ENCODE measurements at regions not wholly inside any gene's neighbourhood (a gene's known extent, or its start where the extent isn't known, plus 50 kb on each side); places are given as distances from the start of the nearest gene placed in this dataset.

- no peak for TF ChIP-seq OSR1 (CRISPR knock-in tag; IDR thresholded peaks at IDR 0.05)
- no peak for TF ChIP-seq ZNF565 (CRISPR knock-in tag; conservative IDR thresholded peaks at IDR 0.05; ENCODE audit: low read depth)
- TF ChIP-seq GLIS3 (CRISPR knock-in tag; IDR thresholded peaks at IDR 0.05) = no peak
- no peak for TF ChIP-seq ESRRG (CRISPR knock-in tag; IDR thresholded peaks at IDR 0.05)
- no peak for TF ChIP-seq ZNF70 (CRISPR knock-in tag; IDR thresholded peaks at IDR 0.05)
- no peak for TF ChIP-seq TOX (CRISPR knock-in tag; IDR thresholded peaks at IDR 0.05; ENCODE audit: borderline replicate concordance)
- TF ChIP-seq ARNTL (CRISPR knock-in tag; IDR thresholded peaks at IDR 0.05; ENCODE audit: borderline replicate concordance, low read depth) = no peak
- no peak for TF ChIP-seq PPARA (CRISPR knock-in tag; IDR thresholded peaks at IDR 0.05; ENCODE audit: borderline replicate concordance)
- TF ChIP-seq ZFP30 (CRISPR knock-in tag; IDR thresholded peaks at IDR 0.05) = no peak
- TF ChIP-seq ISL1 (CRISPR knock-in tag; IDR thresholded peaks at IDR 0.05) = no peak
- no peak for TF ChIP-seq ZNF8 (CRISPR knock-in tag; IDR thresholded peaks at IDR 0.05)
Measured at GRCh38 chr22:25364736-25365241, 145.3 kb downstream of the CRYBB2 start (continued).

GRCh38 chr22:25365491-25366261, 146.2 kb downstream of the CRYBB2 start:
- no peak for TF ChIP-seq ZFP30 (CRISPR knock-in tag; IDR thresholded peaks at IDR 0.05)
- TF ChIP-seq ARNTL (CRISPR knock-in tag; IDR thresholded peaks at IDR 0.05; ENCODE audit: borderline replicate concordance, low read depth) = no peak
- TF ChIP-seq BACH2 (CRISPR knock-in tag; IDR thresholded peaks at IDR 0.05; ENCODE audit: borderline replicate concordance) = no peak
- no peak for TF ChIP-seq ISL1 (CRISPR knock-in tag; IDR thresholded peaks at IDR 0.05)
- no peak for TF ChIP-seq ZFP3 (CRISPR knock-in tag; IDR thresholded peaks at IDR 0.05)
- TF ChIP-seq CREB5 (CRISPR knock-in tag; IDR thresholded peaks at IDR 0.05; ENCODE audit: low read depth) = no peak
- TF ChIP-seq SNAI2 (CRISPR knock-in tag; IDR thresholded peaks at IDR 0.05) = no peak
- no peak for TF ChIP-seq POU6F1 (CRISPR knock-in tag; IDR thresholded peaks at IDR 0.05; ENCODE audit: borderline replicate concordance, low read depth)
- TF ChIP-seq PPARA (CRISPR knock-in tag; IDR thresholded peaks at IDR 0.05; ENCODE audit: borderline replicate concordance) = no peak
- no peak for TF ChIP-seq RARB (CRISPR knock-in tag; IDR thresholded peaks at IDR 0.05)
- no peak for TF ChIP-seq CSRNP3 (CRISPR knock-in tag; IDR thresholded peaks at IDR 0.05)
- TF ChIP-seq TSHZ2 (CRISPR knock-in tag; IDR thresholded peaks at IDR 0.05) = no peak
- TF ChIP-seq OSR1 (CRISPR knock-in tag; IDR thresholded peaks at IDR 0.05) = no peak
- TF ChIP-seq GLIS3 (CRISPR knock-in tag; IDR thresholded peaks at IDR 0.05) = no peak
- TF ChIP-seq ZC3H10 (CRISPR knock-in tag; IDR thresholded peaks at IDR 0.05) = no peak
- TF ChIP-seq ZNF70 (CRISPR knock-in tag; IDR thresholded peaks at IDR 0.05) = no peak
- no peak for TF ChIP-seq PATZ1 (CRISPR knock-in tag; IDR thresholded peaks at IDR 0.05; ENCODE audit: borderline replicate concordance)
- TF ChIP-seq TCF4 (CRISPR knock-in tag; IDR thresholded peaks at IDR 0.05; ENCODE audit: borderline replicate concordance) = no peak
- TF ChIP-seq ZNF8 (CRISPR knock-in tag; IDR thresholded peaks at IDR 0.05) = no peak
- no peak for ATAC-seq
